Parathyroid adenoma (tissue), 2 donors: ENCODE measurements at regions not wholly inside any gene's neighbourhood (a gene's known extent, or its start where the extent isn't known, plus 50 kb on each side); places are given as distances from the start of the nearest gene placed in this dataset.

Experiments
- H2AFZ ChIP-seq: fragments of 300-600 bp; sonication (generic); one replicate; pipeline ENCODE4 v1.7.0; 2017; ENCODE audit warnings: antibody characterized with exemption, mild to moderate bottlenecking
- H3K27ac ChIP-seq: fragments of 300-600 bp; sonication (generic); one replicate; pipeline ENCODE4 v1.7.0; 2017
- H3K27me3 ChIP-seq: fragments of 300-600 bp; sonication (generic); one replicate; pipeline ENCODE4 v1.7.0; 2017; ENCODE audit warnings: low read length; ENCODE audit not compliant: control insufficient read depth, insufficient read depth
- H3K36me3 ChIP-seq: fragments of 300-600 bp; sonication (generic); one replicate; pipeline ENCODE4 v1.7.0; 2017; ENCODE audit warnings: low read length; ENCODE audit not compliant: control insufficient read depth, insufficient read depth
- H3K4me1 ChIP-seq: fragments of 300-600 bp; sonication (generic); one replicate; pipeline ENCODE4 v1.7.0; 2017; ENCODE audit warnings: control low read depth
- H3K4me2 ChIP-seq: fragments of 300-600 bp; sonication (generic); one replicate; pipeline ENCODE4 v1.7.0; 2017; ENCODE audit warnings: low read length
- H3K4me3 ChIP-seq: fragments of 300-600 bp; sonication (generic); one replicate; pipeline ENCODE4 v1.7.0; 2017; ENCODE audit warnings: low read depth, low read length
- H3K79me2 ChIP-seq: fragments of 300-600 bp; sonication (generic); one replicate; pipeline ENCODE4 v1.7.0; 2017; ENCODE audit warnings: control low read depth
- H3K9ac ChIP-seq: fragments of 300-600 bp; sonication (generic); one replicate; pipeline ENCODE4 v1.7.0; 2017; ENCODE audit warnings: mild to moderate bottlenecking
- H3K9me3 ChIP-seq: fragments of 300-600 bp; sonication (generic); one replicate; pipeline ENCODE4 v1.7.0; 2017; ENCODE audit warnings: low read length; ENCODE audit not compliant: control insufficient read depth
- TF ChIP-seq, protein P1 (sequence below): fragments of 300-600 bp; sonication (generic); IDR thresholded peaks from one replicate; pipeline ENCODE4 v1.7.0; 2017; ENCODE audit warnings: antibody characterized with exemption, mild to moderate bottlenecking
- donor health status: primary hyperparathyroidism.

DNA sequence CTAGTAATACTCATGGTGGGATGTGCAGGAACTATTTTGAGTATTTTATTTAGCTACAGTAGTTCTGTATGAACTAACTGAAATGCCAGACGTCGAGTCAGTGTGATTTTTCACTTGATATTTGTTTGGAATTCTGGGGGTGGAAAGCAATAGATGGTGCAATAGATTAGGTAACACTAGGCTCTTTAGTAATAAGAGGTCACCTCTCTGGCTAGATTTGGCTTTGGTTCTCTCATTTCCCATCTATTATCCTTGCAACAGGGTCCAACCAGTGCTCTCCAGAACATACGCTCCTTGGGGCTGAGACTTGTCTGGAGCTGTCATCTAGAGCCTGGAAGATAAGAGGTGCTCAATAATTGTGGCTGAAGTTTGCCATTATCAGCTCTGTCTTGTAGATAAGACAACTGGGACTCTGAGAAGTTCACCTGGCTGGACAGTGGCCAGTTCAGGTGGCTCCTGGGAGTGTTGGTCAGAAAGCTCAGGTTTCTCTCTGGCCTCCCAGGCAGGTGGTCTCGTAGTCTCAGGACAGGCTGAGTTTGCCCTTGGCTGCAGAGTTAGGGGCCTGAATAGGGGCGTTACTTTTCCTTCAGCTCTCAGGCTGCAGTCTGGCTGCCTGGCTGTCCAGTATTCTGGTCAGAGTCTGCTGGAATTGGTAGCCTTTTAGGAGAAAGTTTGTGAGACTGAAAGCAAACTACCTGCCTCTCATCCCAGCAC, 277.5 kb upstream of the RGMA start:
- H3K36me3 ChIP-seq: no peaks in the 10 kb centered on the region
- no peaks in the 10 kb centered on the region for H3K79me2 ChIP-seq
- no peaks in the 10 kb centered on the region for H3K4me1 ChIP-seq
- no peak overlapping the region for H3K4me2 ChIP-seq
- TF ChIP-seq, protein P1, sequence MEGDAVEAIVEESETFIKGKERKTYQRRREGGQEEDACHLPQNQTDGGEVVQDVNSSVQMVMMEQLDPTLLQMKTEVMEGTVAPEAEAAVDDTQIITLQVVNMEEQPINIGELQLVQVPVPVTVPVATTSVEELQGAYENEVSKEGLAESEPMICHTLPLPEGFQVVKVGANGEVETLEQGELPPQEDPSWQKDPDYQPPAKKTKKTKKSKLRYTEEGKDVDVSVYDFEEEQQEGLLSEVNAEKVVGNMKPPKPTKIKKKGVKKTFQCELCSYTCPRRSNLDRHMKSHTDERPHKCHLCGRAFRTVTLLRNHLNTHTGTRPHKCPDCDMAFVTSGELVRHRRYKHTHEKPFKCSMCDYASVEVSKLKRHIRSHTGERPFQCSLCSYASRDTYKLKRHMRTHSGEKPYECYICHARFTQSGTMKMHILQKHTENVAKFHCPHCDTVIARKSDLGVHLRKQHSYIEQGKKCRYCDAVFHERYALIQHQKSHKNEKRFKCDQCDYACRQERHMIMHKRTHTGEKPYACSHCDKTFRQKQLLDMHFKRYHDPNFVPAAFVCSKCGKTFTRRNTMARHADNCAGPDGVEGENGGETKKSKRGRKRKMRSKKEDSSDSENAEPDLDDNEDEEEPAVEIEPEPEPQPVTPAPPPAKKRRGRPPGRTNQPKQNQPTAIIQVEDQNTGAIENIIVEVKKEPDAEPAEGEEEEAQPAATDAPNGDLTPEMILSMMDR: no peak
- no peak overlapping the region for H3K9ac ChIP-seq
- H3K9me3 ChIP-seq: no peaks in the 10 kb centered on the region
- no peak overlapping the region for H3K27ac ChIP-seq
- no peak overlapping the region for H2AFZ ChIP-seq
- no peaks in the 10 kb centered on the region for H3K27me3 ChIP-seq
- no peak overlapping the region for H3K4me3 ChIP-seq

DNA sequence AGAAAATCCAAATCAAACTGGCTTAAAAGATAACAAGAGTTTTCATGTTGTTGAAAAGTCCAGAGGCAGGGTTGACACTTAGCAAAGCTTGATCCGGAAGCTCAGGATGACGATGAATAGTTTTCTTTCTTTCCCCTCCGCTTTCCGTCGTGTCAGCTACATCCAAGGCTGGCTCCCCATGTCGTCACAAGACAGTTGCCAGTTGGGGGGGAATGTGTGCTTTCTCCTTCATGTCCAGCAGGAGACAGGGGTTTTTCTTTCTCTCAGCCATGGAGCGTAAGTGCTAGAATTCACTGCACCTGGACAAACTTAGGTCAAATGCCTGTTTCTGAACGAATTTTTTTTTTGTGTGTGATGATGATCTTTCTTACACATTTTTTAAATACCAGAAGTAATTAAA, 273.8 kb upstream of the RGMA start:
- Histone ChIP-seq H3K9ac (no peak overlapping the region), H3K9me3 (no peaks in the 10 kb centered on the region), H3K4me3 (no peak overlapping the region), H2AFZ (no peak overlapping the region), H3K4me1 (no peaks in the 10 kb centered on the region), H3K27ac (no peak overlapping the region), H3K4me2 (no peak overlapping the region), H3K36me3 (no peaks in the 10 kb centered on the region), H3K27me3 (no peaks in the 10 kb centered on the region), H3K79me2 (no peaks in the 10 kb centered on the region)
- TF ChIP-seq, protein P1: no peak

DNA sequence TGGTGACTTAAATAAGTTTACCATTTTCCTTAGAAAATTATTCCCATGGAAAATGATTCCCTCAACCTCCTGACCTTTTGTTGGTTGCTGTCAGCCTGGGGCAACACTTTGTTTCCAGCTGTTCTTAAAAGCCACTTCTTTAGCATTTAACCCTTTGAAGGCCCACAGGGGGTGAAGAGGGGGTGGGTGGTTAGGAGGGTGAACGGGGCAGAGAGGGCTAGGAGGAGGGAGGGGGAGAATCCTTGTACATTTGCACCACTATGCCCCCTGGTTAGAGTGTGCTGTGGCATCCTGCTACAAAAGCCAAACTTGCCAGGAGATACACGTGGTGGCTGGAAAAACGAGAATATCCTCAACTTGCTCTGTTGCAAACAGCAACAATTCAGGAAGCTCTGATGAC, 273.2 kb upstream of the RGMA start:
- no peaks in the 10 kb centered on the region for H3K79me2 ChIP-seq
- no peaks in the 10 kb centered on the region for H3K36me3 ChIP-seq
- TF ChIP-seq, protein P1: no peak
- no peaks in the 10 kb centered on the region for H3K27me3 ChIP-seq
- H3K4me3 ChIP-seq: no peak overlapping the region
- no peak overlapping the region for H3K9ac ChIP-seq
- no peak overlapping the region for H2AFZ ChIP-seq
- H3K9me3 ChIP-seq: no peaks in the 10 kb centered on the region
- H3K4me1 ChIP-seq: no peaks in the 10 kb centered on the region
- H3K27ac ChIP-seq: no peak overlapping the region
- H3K4me2 ChIP-seq: no peak overlapping the region

DNA sequence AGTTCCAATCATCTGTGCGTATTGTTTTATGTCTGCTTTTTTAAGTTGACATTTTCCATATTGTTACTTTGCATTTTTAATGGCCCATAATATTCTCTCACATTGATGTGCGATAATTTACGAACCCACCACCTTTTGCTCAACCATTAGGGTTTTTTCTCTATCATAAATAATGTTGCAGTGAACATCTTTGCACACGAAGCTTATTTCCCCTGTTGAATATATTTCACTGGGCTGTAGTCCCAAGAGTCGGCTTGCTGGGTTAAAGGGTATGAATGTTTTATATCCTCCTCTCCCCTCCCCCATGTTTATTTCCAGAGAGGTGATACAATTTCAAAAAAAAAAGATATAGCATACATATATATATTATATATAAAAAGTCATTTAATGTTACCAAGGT, 272.7 kb upstream of the RGMA start:
- TF ChIP-seq, protein P1: no peak
- Histone ChIP-seq H3K9me3 (no peaks in the 10 kb centered on the region), H3K4me3 (no peak overlapping the region), H3K79me2 (no peaks in the 10 kb centered on the region), H3K4me1 (no peaks in the 10 kb centered on the region), H3K4me2 (no peak overlapping the region), H3K9ac (no peak overlapping the region), H3K27me3 (no peaks in the 10 kb centered on the region), H3K27ac (no peak overlapping the region), H3K36me3 (no peaks in the 10 kb centered on the region), H2AFZ (no peak overlapping the region)

DNA sequence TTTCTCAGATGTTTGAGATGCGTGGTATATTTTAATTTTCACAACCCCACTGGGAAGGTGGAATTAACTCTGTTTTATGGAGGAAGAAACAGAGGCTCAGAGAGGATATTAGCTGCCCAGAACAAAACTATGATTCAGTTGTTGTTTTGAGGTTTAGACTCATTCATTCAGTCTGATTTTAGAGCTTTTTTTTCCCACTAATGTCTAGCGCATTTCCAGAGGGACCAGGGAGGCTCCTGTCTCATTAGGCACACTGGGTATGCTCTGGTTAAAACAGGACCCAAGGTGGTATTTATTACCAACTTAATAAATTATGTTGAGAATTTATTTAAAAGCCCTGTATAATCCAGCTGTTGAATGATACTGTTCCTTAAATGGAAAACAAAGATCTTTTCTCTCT, 272.0 kb upstream of the RGMA start:
- Histone ChIP-seq H3K27me3 (no peaks in the 10 kb centered on the region), H3K9ac (no peak overlapping the region), H3K9me3 (no peaks in the 10 kb centered on the region), H3K4me2 (no peak overlapping the region), H3K36me3 (no peaks in the 10 kb centered on the region), H3K79me2 (no peaks in the 10 kb centered on the region), H3K27ac (no peak overlapping the region), H3K4me1 (no peaks in the 10 kb centered on the region), H3K4me3 (no peak overlapping the region), H2AFZ (no peak overlapping the region)
- TF ChIP-seq, protein P1: no peak
